HepG2 (cell line): ENCODE measurements at regions not wholly inside any gene's neighbourhood (a gene's known extent, or its start where the extent isn't known, plus 50 kb on each side); places are given as distances from the start of the nearest gene placed in this dataset.

ENCODE experiments used
- ATAC-seq: fragments of 200-7000 bp; cut with Tn5 transposase; 3 replicates; pipeline ENCODE4 v1.9.1; 2020; ENCODE audit warnings: mild to moderate bottlenecking, moderate library complexity
- BruUV-seq: library from RNA; stranded (reverse); fragments of 400-500 nt; replicated peaks from 2 replicates; lab custom pipeline; 2021; lab: Mats Ljungman, UMichigan
- CTCF ChIA-PET: fragments of 300-600 bp; formaldehyde crosslinking; extraction: SDS; loops from one replicate; lab custom pipeline; 2021; ENCODE audit warnings: low total read pairs, inconsistent platforms, low intra/inter-chr PET ratio; lab: Yijun Ruan, JAX
- POLR2A ChIA-PET: fragments of 350-600 bp; sonication (Branson Sonifier 250); formaldehyde crosslinking; loops from one replicate; lab custom pipeline; 2020; ENCODE audit warnings: antibody characterized with exemption, inconsistent platforms; lab: Yijun Ruan, JAX
- DNase-seq: peaks from one replicate; pipeline ENCODE4 v3.0.0-alpha.2; 2015; ENCODE audit warnings: low spot score
- FAIRE-seq: peaks from 3 replicates; lab custom pipeline; 2011; peaks lifted over from hg19 to GRCh38; lab: Jason Lieb, UNC
- H2AFZ ChIP-seq: one replicate; pipeline ENCODE4 v1.6.1; 2011; ENCODE audit warnings: low read length, inconsistent platforms
- H3K27ac ChIP-seq: fragments of 300-600 bp; 3 replicates; pipeline ENCODE4 v1.8.0; 2011; ENCODE audit warnings: mixed run types, mild to moderate bottlenecking, mixed read lengths, low read length, inconsistent platforms; ENCODE audit not compliant: insufficient read depth; ENCODE audit errors: extremely low read length
- H3K27me3 ChIP-seq, 2 experiments: fragments of 200-600 bp in 1 of 2; 2 replicates in 1 of 2; 3 replicates in 1 of 2; pipeline versions ENCODE4 v1.6.0 to v1.8.0; 2011; ENCODE audit warnings: low read length in 2 of 2, mild to moderate bottlenecking in 2 of 2, moderate library complexity in 2 of 2, inconsistent platforms in 1 of 2; ENCODE audit not compliant: insufficient read depth in 2 of 2, control insufficient read depth in 1 of 2
- H3K36me3 ChIP-seq, 2 experiments: fragments of 200-600 bp in 1 of 2; replicated peaks in 1 of 2; 2 replicates in 1 of 2; 3 replicates in 1 of 2; pipeline versions ENCODE4 v1.5.1 to v1.8.0; 2011; ENCODE audit warnings: low read length in 2 of 2, inconsistent platforms in 1 of 2; ENCODE audit not compliant: insufficient read depth in 2 of 2, control insufficient read depth in 1 of 2
- H3K4me1 ChIP-seq: 2 replicates; pipeline ENCODE4 v1.5.1; 2012; ENCODE audit warnings: low read length, inconsistent platforms; ENCODE audit not compliant: insufficient read depth
- H3K4me2 ChIP-seq: 2 replicates; pipeline ENCODE4 v1.6.0; 2011; ENCODE audit warnings: low read depth, low read length, inconsistent platforms
- H3K4me3 ChIP-seq, 3 experiments: fragments of 200-600 bp in 1 of 3; sonication (generic), shearing (Covaris generic) in 1 of 3; replicated peaks in 1 of 3; 2 replicates each; pipeline ENCODE4 v1.5.1; 2011 to 2016; ENCODE audit warnings: low read length in 3 of 3, inconsistent platforms in 2 of 3, low read depth in 2 of 3, mild to moderate bottlenecking in 2 of 3, control low read depth in 1 of 3, mixed read lengths in 1 of 3; ENCODE audit not compliant: insufficient read depth in 1 of 3
- H3K79me2 ChIP-seq: one replicate; pipeline ENCODE4 v1.6.1; 2011; ENCODE audit warnings: low read length, inconsistent platforms; ENCODE audit not compliant: insufficient read depth
- H3K9ac ChIP-seq: 2 replicates; pipeline ENCODE4 v1.6.0; 2011; ENCODE audit warnings: mild to moderate bottlenecking, low read depth, low read length, inconsistent platforms; ENCODE audit not compliant: insufficient read depth
- H3K9me3 ChIP-seq: 2 replicates; pipeline ENCODE4 v1.5.1; 2012; ENCODE audit warnings: mild to moderate bottlenecking, low read length
- H4K20me1 ChIP-seq: 2 replicates; pipeline ENCODE4 v1.6.0; 2011; ENCODE audit warnings: inconsistent platforms, mild to moderate bottlenecking, low read length, moderate library complexity; ENCODE audit not compliant: insufficient read depth
- FOXJ3 ChIP-seq: sonication (generic); formaldehyde crosslinking; IDR thresholded peaks from 2 replicates; pipeline ENCODE4 v1.4.0; 2020; ENCODE audit warnings: missing genetic modification reagents, mild to moderate bottlenecking, borderline replicate concordance
- HMG20A ChIP-seq: IDR thresholded peaks from 2 replicates; pipeline ENCODE4 v1.6.1; 2016; ENCODE audit warnings: borderline replicate concordance
- KDM5A ChIP-seq: fragments of 200-600 bp; sonication (generic); IDR thresholded peaks from 2 replicates; pipeline ENCODE4 v1.7.0; 2018; ENCODE audit warnings: antibody characterized with exemption, mild to moderate bottlenecking, low read length, borderline replicate concordance
- KDM6A ChIP-seq: IDR thresholded peaks from 2 replicates; pipeline ENCODE4 v1.6.1; 2016; ENCODE audit warnings: low read depth
- KLF15 ChIP-seq: sonication (generic); formaldehyde crosslinking; IDR thresholded peaks from 2 replicates; pipeline ENCODE4 v1.8.1; 2023; ENCODE audit warnings: borderline replicate concordance, mild to moderate bottlenecking, inconsistent platforms, missing genetic modification reagents, mixed read lengths
- LCORL ChIP-seq, 2 experiments: fragments of 450-650 bp in 1 of 2; sonication (generic) in 1 of 2; formaldehyde crosslinking in 1 of 2; IDR thresholded peaks; 2 replicates each; pipeline versions ENCODE4 v1.5.0 to v1.6.1; 2017 to 2020; ENCODE audit warnings: antibody characterized with exemption in 1 of 2, missing genetic modification reagents in 1 of 2
- MXD4 ChIP-seq: IDR thresholded peaks from 2 replicates; pipeline ENCODE4 v1.6.1; 2016; ENCODE audit warnings: mild to moderate bottlenecking, missing biosample characterization, missing genetic modification reagents
- RARA ChIP-seq: IDR thresholded peaks from 2 replicates; pipeline ENCODE4 v1.6.1; 2016; ENCODE audit warnings: missing genetic modification reagents, missing compliant biosample characterization
- XBP1 ChIP-seq: sonication (generic); formaldehyde crosslinking; IDR thresholded peaks from 2 replicates; pipeline ENCODE4 v1.5.0; 2020; ENCODE audit warnings: missing genetic modification reagents
- ZBTB7A ChIP-seq: sonication (generic); formaldehyde crosslinking; IDR thresholded peaks from 2 replicates; pipeline ENCODE4 v1.8.0; 2022; ENCODE audit warnings: mild to moderate bottlenecking, missing genetic modification reagents
- ZFP36 ChIP-seq: fragments of 150-350 bp; IDR thresholded peaks from 2 replicates; pipeline ENCODE4 v1.6.1; 2018; ENCODE audit warnings: borderline replicate concordance, low read length, low read depth; ENCODE audit not compliant: partially characterized antibody
- ZFYVE20 ChIP-seq: sonication (generic); formaldehyde crosslinking; IDR thresholded peaks from 2 replicates; pipeline ENCODE4 v1.8.0; 2023; ENCODE audit warnings: low read depth, mild to moderate bottlenecking, moderate library complexity, missing genetic modification reagents, borderline replicate concordance
- ZNF382 ChIP-seq: sonication (generic); formaldehyde crosslinking; IDR thresholded peaks from 2 replicates; pipeline ENCODE4 v1.5.0; 2020; ENCODE audit warnings: missing genetic modification reagents, mild to moderate bottlenecking, borderline replicate concordance
- ZNF672 ChIP-seq: sonication (generic); formaldehyde crosslinking; IDR thresholded peaks from 2 replicates; pipeline ENCODE4 v1.8.1; 2022; ENCODE audit warnings: missing genetic modification reagents
- ZNF678 ChIP-seq: sonication (generic); formaldehyde crosslinking; IDR thresholded peaks from 2 replicates; pipeline ENCODE4 v1.4.0; 2020; ENCODE audit warnings: mild to moderate bottlenecking, missing genetic modification reagents
- ZNF687 ChIP-seq: sonication (generic); formaldehyde crosslinking; IDR thresholded peaks from 2 replicates; pipeline ENCODE4 v1.5.1; 2020; ENCODE audit warnings: mild to moderate bottlenecking, missing genetic modification reagents, moderate library complexity
- ZSCAN20 ChIP-seq: sonication (generic); formaldehyde crosslinking; IDR thresholded peaks from 2 replicates; pipeline ENCODE4 v1.4.0; 2020; ENCODE audit warnings: missing genetic modification reagents, mild to moderate bottlenecking, borderline replicate concordance
- WGBS: methylation state at CpG from one replicate; pipeline ENCODE4 v1.1.6; 2017; ENCODE audit warnings: low lambda C conversion rate; 5-methylcytosine and 5-hydroxymethylcytosine counted together
- in situ Hi-C: cut with HindIII; loops from 2 replicates; pipeline ENCODE4 v1.10.0; 2017; ENCODE audit warnings: low pct_unique_long_range_greater_than_20kb; ENCODE audit not compliant: extremely low pct_ligation_motif_present
- intact Hi-C: fragments of 100-400 bp; cut with micrococcal nuclease; formaldehyde crosslinking; loops from one replicate; pipeline ENCODE4 v1.10.0; 2022; ENCODE audit not compliant: unreplicated experiment

- CTCF ChIA-PET, result no interaction called here
- 27% methylated on average over 23 of the region's 23 CpGs for WGBS
- in situ Hi-C loops, result no loop called here
These were observed 103.1 kb downstream of the KLF6 start for GRCh38 chr10:3681642-3682554.

More at GRCh38 chr10:3681642-3682554, 103.1 kb downstream of the KLF6 start:
- no peak overlapping the region for H2AFZ ChIP-seq
- no peaks in the 10 kb centered on the region for H3K9me3 ChIP-seq
- no peak overlapping the region for H3K27ac ChIP-seq
- no peaks in the 10 kb centered on the region for H4K20me1 ChIP-seq
- no peak overlapping the region for H3K9ac ChIP-seq
- H3K4me2 ChIP-seq, result no peak overlapping the region; the same call in 1 of the 2 replicates
- no peak for TF ChIP-seq KDM5A
- TF ChIP-seq KDM6A, result no peak
- TF ChIP-seq KLF15 (CRISPR knock-in tag), result no peak
- TF ChIP-seq ZNF672 (CRISPR knock-in tag), result no peak
- no peak for TF ChIP-seq ZFP36
- TF ChIP-seq ZFYVE20, result no peak
- TF ChIP-seq ZNF382 (CRISPR knock-in tag), result no peak
- TF ChIP-seq ZSCAN20, result no peak
- TF ChIP-seq RARA (CRISPR knock-in tag), result no peak
- TF ChIP-seq HMG20A (CRISPR knock-in tag), result no peak
- no peak for TF ChIP-seq ZNF678 (CRISPR knock-in tag)
- no peak for TF ChIP-seq FOXJ3 (CRISPR knock-in tag)
- TF ChIP-seq MXD4 (CRISPR knock-in tag), result no peak
- no peak for TF ChIP-seq ZBTB7A (CRISPR knock-in tag)
- TF ChIP-seq LCORL (IDR thresholded peaks at IDR 0.05), result no peak
- no peak for TF ChIP-seq LCORL (CRISPR knock-in tag; IDR thresholded peaks at IDR 0.05)
- no peak for TF ChIP-seq XBP1 (CRISPR knock-in tag)
- no peak for TF ChIP-seq ZNF687 (CRISPR knock-in tag)
- intact Hi-C loops, result no loop called here
- no peak overlapping the region for H3K4me3 ChIP-seq
- ATAC-seq (peak; percentile 72), DNase-seq (no peak), FAIRE-seq (no peak)
- no peaks in the 10 kb centered on the region for H3K4me1 ChIP-seq
- POLR2A ChIA-PET, result no interaction called here
- BruUV-seq, result no TSS peak
- H3K79me2 ChIP-seq, result no peaks in the 10 kb centered on the region
- H3K36me3 ChIP-seq, result no peaks in the 10 kb centered on the region
- H3K27me3 ChIP-seq, result peaks cover 0 to 20% of the 10 kb centered on the region in 2 experiments; a peak in 1 of 5 replicates
